GM21619 (cell line): ENCODE measurements at regions not wholly inside any gene's neighbourhood (a gene's known extent, or its start where the extent isn't known, plus 50 kb on each side); places are given as distances from the start of the nearest gene placed in this dataset.
"Not testable (repeated sequence)": the region's sequence is repeated elsewhere in the genome, so short reads cannot be mapped to it uniquely, and the experiment has no call there.

Source experiments
- ATAC-seq: cut with Tn5 transposase; IDR thresholded peaks from one replicate; pipeline ENCODE4 v1.9.1; 2021; ENCODE audit not compliant: unreplicated experiment

GRCh38 chr3:635393-635792 lies 438.8 kb downstream of the CHL1 start:
- no peak for ATAC-seq

DNA sequence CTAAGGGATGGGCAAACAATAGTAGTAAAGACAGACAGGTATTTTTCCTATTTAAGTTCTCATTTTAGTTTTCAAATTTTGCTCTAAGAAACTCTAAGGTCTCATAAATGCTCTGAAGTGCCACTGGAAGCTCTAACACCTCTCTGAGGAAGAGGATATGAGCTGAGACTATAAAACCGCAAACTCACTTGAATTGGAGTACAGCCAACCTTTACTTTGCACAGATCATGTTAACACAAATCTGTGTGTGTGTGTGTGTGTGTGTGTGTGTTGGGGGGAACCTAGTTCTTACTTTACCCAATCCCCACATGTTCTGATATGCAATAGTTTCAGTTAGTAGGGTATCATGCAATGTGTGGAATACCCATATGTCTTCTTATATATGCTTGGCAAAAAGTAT lies 446.8 kb downstream of the CHL1 start:
- ATAC-seq = no peak

GRCh38 chr3:655824-656223 lies 437.0 kb upstream of the CNTN6 start:
- ATAC-seq = no peak

GRCh38 chr3:661356-661755 lies 431.5 kb upstream of the CNTN6 start:
- ATAC-seq = no peak

DNA sequence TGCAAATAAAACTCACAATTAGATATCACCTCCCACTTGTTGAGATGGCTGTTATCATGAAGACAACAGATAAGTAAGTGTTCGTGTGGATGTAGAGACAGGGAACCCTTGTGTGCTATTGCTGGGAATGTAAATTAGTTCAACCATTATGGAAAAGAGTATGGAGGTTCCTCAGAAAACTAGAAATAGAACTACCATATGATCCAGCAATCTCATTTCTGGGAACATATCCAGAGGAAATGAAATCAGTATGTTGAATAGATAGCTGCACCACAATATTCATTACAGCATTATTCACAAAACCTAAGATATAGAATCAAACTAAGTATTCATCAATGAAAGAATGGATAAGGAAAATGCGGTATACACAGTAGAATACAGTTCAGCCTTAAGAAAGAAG lies 418.7 kb upstream of the CNTN6 start:
- ATAC-seq = no peak

DNA sequence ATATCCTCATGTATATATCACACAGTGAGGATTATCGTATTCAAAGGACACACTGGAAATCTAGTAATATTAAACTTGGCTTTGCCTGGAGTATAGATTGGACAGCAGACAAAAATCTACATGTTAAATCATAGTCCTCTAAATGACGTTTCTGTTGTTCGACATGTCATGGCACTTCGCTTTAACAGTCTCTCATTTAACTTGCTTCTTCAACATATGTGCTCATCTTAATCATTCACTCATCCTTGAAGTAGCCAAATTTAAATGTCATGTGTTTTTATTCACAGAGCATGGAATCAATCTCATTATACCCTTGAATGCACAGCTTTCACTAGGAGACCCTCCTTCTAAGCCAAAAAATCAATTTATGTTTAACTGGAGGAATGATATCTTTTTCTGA lies 417.0 kb upstream of the CNTN6 start:
- no peak for ATAC-seq

GRCh38 chr3:683770-684169 lies 409.1 kb upstream of the CNTN6 start:
- no peak for ATAC-seq

GRCh38 chr3:690770-691169 lies 402.1 kb upstream of the CNTN6 start:
- ATAC-seq = no peak

- ATAC-seq = no peak
Observed at GRCh38 chr3:700514-700913, 392.3 kb upstream of the CNTN6 start.

GRCh38 chr3:707041-707440 lies 385.8 kb upstream of the CNTN6 start:
- no peak for ATAC-seq

DNA sequence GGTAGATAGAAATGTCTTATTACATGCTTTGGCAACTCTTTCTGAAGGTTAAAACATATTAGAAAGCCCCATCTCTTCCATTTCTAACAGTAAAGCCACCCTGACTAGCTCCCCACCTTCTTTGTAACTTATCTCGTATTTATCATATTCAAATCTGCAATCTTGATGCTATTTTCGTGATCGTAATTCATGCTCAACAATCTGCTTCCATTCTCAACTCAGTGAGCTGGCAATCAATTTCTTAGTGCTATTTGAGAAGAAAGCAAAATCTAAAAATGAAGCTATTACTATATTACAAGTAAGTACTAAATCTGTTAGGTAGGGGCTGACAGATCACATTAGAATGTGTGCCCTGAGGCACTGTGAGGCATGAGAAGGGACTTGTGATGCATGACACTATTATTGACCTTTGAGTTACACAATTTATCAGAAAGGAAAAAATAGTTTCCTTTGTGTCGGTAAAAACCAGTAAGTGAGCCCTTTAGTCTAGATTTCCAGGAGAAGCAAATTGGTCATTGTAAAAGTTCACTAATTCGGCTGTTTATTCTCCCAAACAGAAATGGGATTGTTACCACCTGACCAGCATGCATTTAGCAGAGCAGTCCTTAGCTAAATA lies 379.7 kb upstream of the CNTN6 start:
- ATAC-seq = no peak

- no peak for ATAC-seq
Observed at GRCh38 chr3:713947-714620, 378.7 kb upstream of the CNTN6 start.

DNA sequence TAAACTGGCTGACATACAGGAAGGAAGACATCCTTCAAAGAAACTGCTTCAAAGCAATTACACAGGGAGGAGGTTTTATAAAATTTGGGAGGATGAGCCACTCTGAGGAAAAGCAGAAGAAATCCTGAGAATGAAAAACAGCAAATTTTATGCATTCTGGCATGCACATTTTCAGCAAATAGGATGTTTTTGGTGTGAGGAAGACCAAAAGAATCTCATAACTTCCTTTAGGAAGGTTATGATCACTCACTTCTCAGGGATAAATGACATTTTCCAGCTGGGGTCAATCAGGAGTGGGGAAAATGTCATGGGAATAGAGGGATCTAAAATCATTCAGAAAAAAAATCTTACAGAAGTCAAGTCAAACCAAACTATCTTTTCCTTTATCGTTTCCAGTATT lies 371.7 kb upstream of the CNTN6 start:
- ATAC-seq = no peak

- no peak for ATAC-seq
Observed at GRCh38 chr3:732326-732928, 360.4 kb upstream of the CNTN6 start.

DNA sequence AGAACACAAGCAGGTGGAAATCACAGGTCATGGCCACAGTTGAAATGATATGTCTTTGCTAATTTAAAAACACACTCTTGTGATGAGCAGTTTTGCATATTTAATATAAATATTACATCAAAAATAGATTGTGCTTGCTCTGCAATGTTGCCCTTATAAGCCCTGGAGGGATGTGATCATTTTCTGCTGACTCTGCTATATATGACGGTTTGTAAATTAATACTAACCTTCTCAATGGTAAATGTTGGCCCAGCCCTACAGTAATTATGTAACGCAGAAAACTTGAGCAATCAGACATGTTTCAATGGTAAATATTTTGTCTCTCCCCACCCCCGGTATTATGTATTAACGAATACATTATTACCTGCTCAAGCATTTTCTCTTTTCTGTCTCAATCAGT lies 359.5 kb upstream of the CNTN6 start:
- ATAC-seq = no peak

GRCh38 chr3:757711-758110 lies 335.1 kb upstream of the CNTN6 start:
- ATAC-seq = no peak

- ATAC-seq = no peak
Observed at GRCh38 chr3:759106-759505, 333.7 kb upstream of the CNTN6 start.

DNA sequence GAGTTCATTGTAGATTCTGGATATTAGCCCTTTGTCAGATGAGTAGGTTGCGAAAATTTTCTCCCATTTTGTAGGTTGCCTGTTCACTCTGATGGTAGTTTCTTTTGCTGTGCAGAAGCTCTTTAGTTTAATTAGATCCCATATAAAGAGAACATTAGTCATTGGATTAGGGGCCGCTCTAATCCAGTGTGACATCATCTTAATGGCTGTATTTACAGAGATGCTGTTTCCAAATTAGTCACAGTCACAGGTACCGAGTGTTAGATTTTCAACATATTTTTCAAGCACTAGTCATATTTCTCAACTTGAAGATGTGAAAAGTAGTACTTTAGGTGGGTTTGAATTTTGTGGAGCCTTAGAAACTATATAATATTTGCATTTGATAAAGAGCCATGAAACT lies 319.4 kb upstream of the CNTN6 start:
- not testable (repeated sequence) for ATAC-seq

GRCh38 chr3:775178-775880 lies 317.5 kb upstream of the CNTN6 start:
- ATAC-seq = peak; percentile 55

GRCh38 chr3:780505-780904 lies 312.3 kb upstream of the CNTN6 start:
- ATAC-seq = no peak

- no peak for ATAC-seq
Observed at GRCh38 chr3:791442-791841, 301.4 kb upstream of the CNTN6 start.

DNA sequence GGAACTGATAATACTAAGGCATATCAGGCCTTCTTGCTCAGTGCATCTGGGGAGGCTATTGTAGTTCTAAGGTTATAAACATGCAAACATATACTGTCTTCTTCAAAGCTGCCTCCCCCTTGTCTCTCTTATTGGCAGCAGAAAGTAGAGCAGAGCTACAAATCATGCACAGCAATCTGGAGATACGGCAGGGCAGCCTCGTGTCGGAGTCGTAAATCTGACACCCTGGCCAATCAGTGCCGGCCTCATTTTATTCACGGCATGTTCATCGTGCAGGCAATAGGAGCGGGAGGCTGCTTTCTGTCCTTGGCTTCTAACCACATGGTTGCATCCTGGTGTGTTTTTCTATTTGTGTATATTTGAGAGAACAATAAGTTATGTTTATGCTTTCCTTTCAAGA lies 300.2 kb upstream of the CNTN6 start:
- ATAC-seq = no peak
